Pancreas (tissue), 10 donors: ENCODE measurements at regions not wholly inside any gene's neighbourhood (a gene's known extent, or its start where the extent isn't known, plus 50 kb on each side); places are given as distances from the start of the nearest gene placed in this dataset.

Source experiments
- ATAC-seq, 4 donors: fragments of 200-7000 bp; cut with Tn5 transposase; one replicate each; pipeline versions ENCODE4 v1.8.0 to v1.9.1; 2020; ENCODE audit warnings: mild to moderate bottlenecking in 4 of 4, moderate library complexity in 4 of 4
- DNase-seq, 6 donors: peaks; one replicate each; pipeline ENCODE4 v3.0.0-alpha.2; 2020
- FAIRE-seq: peaks from 2 replicates; lab custom pipeline; 2012; peaks lifted over from hg19 to GRCh38; lab: Jason Lieb, UNC
- H3K27ac ChIP-seq, 4 donors: fragments of 200-600 bp; sonication (generic); 1 replicate in 3 of 4; 2 replicates in 1 of 4; pipeline versions ENCODE4 v1.5.0 to v1.8.0; 2020
- H3K27me3 ChIP-seq, 4 donors: fragments of 200-600 bp; one replicate each; pipeline ENCODE4 v1.8.0; 2021
- H3K36me3 ChIP-seq, 3 donors: fragments of 200-600 bp; sonication (generic) in 1 of 3; one replicate each; pipeline versions ENCODE4 v1.5.0 to v1.8.0; 2020 to 2021
- H3K4me1 ChIP-seq, 3 donors: fragments of 200-600 bp; one replicate each; pipeline ENCODE4 v1.8.0; 2021
- H3K4me3 ChIP-seq, 4 donors: fragments of 200-600 bp; sonication (generic) in 2 of 4; one replicate each; pipeline versions ENCODE4 v1.5.0 to v1.8.0; 2020 to 2021
- H3K9me3 ChIP-seq, 4 donors: fragments of 200-600 bp; one replicate each; pipeline ENCODE4 v1.8.0; 2021
- CTCF ChIP-seq, 4 donors: fragments of 200-600 bp; sonication (generic) in 3 of 4; IDR thresholded peaks; one replicate each; pipeline versions ENCODE4 v1.5.0 to v1.8.0; 2021; ENCODE audit warnings: antibody characterized with exemption in 4 of 4
- whole genome bisulfite sequencing, 2 donors: extraction: QIAGEN DNeasy Blood & Tissue Kit; methylation state at CpG; one replicate each; pipeline ENCODE4 v1.1.7; 2013; 5-methylcytosine and 5-hydroxymethylcytosine counted together
- intact Hi-C, 3 donors: fragments of 100-400 bp; cut with DNase I; formaldehyde crosslinking; loops; one replicate each; pipeline versions ENCODE4 v1.11.1 to v1.14.2; 2022
- donor health status: healthy with polysubstance abuse.
- donor health status: DM: no; HTN: no; CAD: no; lungs with moderate emphysema.
- donor health status: DM: no; HTN: no; CAD: no.
- donor health status: control.
- donor health status: control.
- donor health status: Bipolar disorder and iron deficiency.
- donor health status: DM: yes; HTN: yes; CAD: no.
- donor health status: DM: no; HTN: no; CAD: no.
- donor health status: DM: no; HTN: no; CAD: no.
- donor health status: DM: yes; HTN: yes; CAD: no.

- no peaks in the 10 kb centered on the region for H3K9me3 ChIP-seq
- H3K27me3 ChIP-seq = no peaks in the 10 kb centered on the region
- no peaks in the 10 kb centered on the region for H3K4me1 ChIP-seq
- intact Hi-C loops = no loop called here
- FAIRE-seq = no peak
- 0 to 2% methylated on average over 1 of the region's 1 CpG for WGBS, 2 donors
- DNase-seq = no peak
- ATAC-seq = no peak
- no peak overlapping the region for H3K4me3 ChIP-seq
- H3K36me3 ChIP-seq = no peaks in the 10 kb centered on the region
- no peak overlapping the region for H3K27ac ChIP-seq
- TF ChIP-seq CTCF (IDR thresholded peaks at IDR 0.05) = peak in 1 of 4 donors; percentile 16
Observed at GRCh38 chr3:153970741-153971347, 150.3 kb upstream of the ARHGEF26 start.

GRCh38 chr3:153972862-153973261 is 148.3 kb upstream of the ARHGEF26 start:
- H3K4me1 ChIP-seq = no peaks in the 10 kb centered on the region
- FAIRE-seq (no peak), DNase-seq (no peak), ATAC-seq (no peak)
- TF ChIP-seq CTCF (IDR thresholded peaks at IDR 0.05) = no peak
- H3K4me3 ChIP-seq = no peak overlapping the region
- H3K36me3 ChIP-seq = no peaks in the 10 kb centered on the region
- H3K27ac ChIP-seq = no peak overlapping the region
- no peaks in the 10 kb centered on the region for H3K27me3 ChIP-seq
- no peaks in the 10 kb centered on the region for H3K9me3 ChIP-seq
- 52 to 54% methylated on average over 1 of the region's 1 CpG for WGBS, 2 donors
- intact Hi-C loops = no loop called here

GRCh38 chr3:153973722-153974265 is 147.4 kb upstream of the ARHGEF26 start:
- Histone ChIP-seq H3K27me3 (no peaks in the 10 kb centered on the region), H3K27ac (no peak overlapping the region), H3K4me3 (no peak overlapping the region), H3K4me1 (no peaks in the 10 kb centered on the region), H3K9me3 (no peaks in the 10 kb centered on the region), H3K36me3 (no peaks in the 10 kb centered on the region)
- no peak for TF ChIP-seq CTCF (IDR thresholded peaks at IDR 0.05)
- no peak for ATAC-seq
- intact Hi-C loops = no loop called here
- 38 to 44% methylated on average over 3 of the region's 3 CpGs for WGBS, 2 donors
- DNase-seq = no peak
- FAIRE-seq = no peak

DNA sequence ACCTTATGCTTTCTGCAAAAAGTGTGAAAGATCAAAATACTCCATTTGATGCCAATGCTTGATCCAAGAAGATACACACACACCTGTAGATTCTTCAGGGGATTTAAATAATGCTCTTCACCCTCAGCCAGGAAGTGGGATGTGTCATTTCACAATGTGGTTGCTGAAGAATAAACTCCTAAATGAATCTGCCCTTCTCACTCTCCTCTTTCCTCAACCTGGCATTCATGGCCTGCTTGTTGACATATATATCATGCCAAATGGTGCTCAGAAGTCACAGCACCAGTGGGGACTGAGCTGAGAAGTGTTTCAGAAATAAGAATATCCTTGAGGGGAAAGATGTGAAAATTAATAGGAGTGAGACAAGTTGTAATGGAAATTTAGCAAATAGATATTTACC is 146.6 kb upstream of the ARHGEF26 start:
- ATAC-seq = no peak

More for the DNA sequence above, 146.6 kb upstream of the ARHGEF26 start:
- H3K4me1 ChIP-seq = no peaks in the 10 kb centered on the region
- H3K4me3 ChIP-seq = no peak overlapping the region
- no peaks in the 10 kb centered on the region for H3K36me3 ChIP-seq
- H3K27ac ChIP-seq = no peak overlapping the region
- FAIRE-seq = no peak
- no peak for DNase-seq
- intact Hi-C loops = no loop called here
- no peaks in the 10 kb centered on the region for H3K27me3 ChIP-seq
- TF ChIP-seq CTCF (IDR thresholded peaks at IDR 0.05) = no peak
- no peaks in the 10 kb centered on the region for H3K9me3 ChIP-seq
